HCT116 (cell line): ENCODE measurements at regions not wholly inside any gene's neighbourhood (a gene's known extent, or its start where the extent isn't known, plus 50 kb on each side); places are given as distances from the start of the nearest gene placed in this dataset.

Source experiments
- ATAC-seq: fragments of 200-7000 bp; cut with Tn5 transposase; 2 replicates; pipeline ENCODE4 v1.9.1; 2020; ENCODE audit warnings: mild to moderate bottlenecking, moderate library complexity
- BruUV-seq: library from RNA; stranded (reverse); fragments of 400-500 nt; replicated peaks from 2 replicates; lab custom pipeline; 2021; lab: Mats Ljungman, UMichigan
- CTCF ChIA-PET: fragments of 300-600 bp; sonication (Branson Sonifier 250); formaldehyde crosslinking; loops from one replicate; lab custom pipeline; 2021; ENCODE audit warnings: antibody characterized with exemption; lab: Charles Lee
- POLR2A ChIA-PET: fragments of 300-600, 350-600 bp; sonication (Branson Sonifier 250); formaldehyde crosslinking; loops from one replicate; lab custom pipeline; 2021; ENCODE audit warnings: antibody characterized with exemption; lab: Charles Lee
- RAD21 ChIA-PET, 2 experiments: fragments of 300-600 bp; sonication (Branson Sonifier 250); formaldehyde crosslinking; loops; one replicate each; lab custom pipeline; 2023; ENCODE audit warnings: low total read pairs in 2 of 2; ENCODE audit not compliant: uncharacterized antibody in 2 of 2, unreplicated experiment in 2 of 2, low non-redundant PET in 1 of 2; lab: Charles Lee
- DNase-seq: peaks from one replicate; pipeline ENCODE4 v3.0.0-alpha.2; 2010; ENCODE audit warnings: low read depth, low spot score
- H2AFZ ChIP-seq: fragments of 200-600 bp; shearing (Covaris generic), sonication (generic); 2 replicates; pipeline ENCODE4 v1.6.1; 2017; ENCODE audit warnings: low read depth, mixed run types, mixed read lengths, antibody characterized with exemption, low read length; ENCODE audit not compliant: poor library complexity, severe bottlenecking
- H3K27ac ChIP-seq: 2 replicates; pipeline ENCODE4 v1.5.1; 2012; ENCODE audit warnings: low read depth, low read length
- H3K27me3 ChIP-seq: fragments of 200-600 bp; sonication (generic); 2 replicates; pipeline ENCODE4 v1.6.1; 2016; ENCODE audit warnings: mixed run types, low read length, mixed read lengths; ENCODE audit not compliant: insufficient read depth
- H3K36me3 ChIP-seq, 2 experiments: fragments of 200-500 bp in 1 of 2; fragments of 200-600 bp in 1 of 2; sonication (Bioruptor generic) in 1 of 2; sonication (generic) in 1 of 2; 2 replicates each; pipeline versions ENCODE4 v1.5.1 to v1.6.1; 2014 to 2016; ENCODE audit warnings: low read length in 2 of 2, inconsistent platforms in 1 of 2, mixed read lengths in 1 of 2, mixed run types in 1 of 2; ENCODE audit not compliant: insufficient read depth in 2 of 2, control insufficient read depth in 1 of 2
- H3K4me1 ChIP-seq, 2 experiments: fragments of 200-600 bp in 1 of 2; sonication (generic) in 1 of 2; 2 replicates each; pipeline versions ENCODE4 v1.5.1 to v1.6.1; 2012 to 2017; ENCODE audit warnings: low read length in 2 of 2, inconsistent platforms in 1 of 2, mild to moderate bottlenecking in 1 of 2, mixed read lengths in 1 of 2, mixed run types in 1 of 2, moderate library complexity in 1 of 2; ENCODE audit not compliant: insufficient read depth in 2 of 2, control insufficient read depth in 1 of 2
- H3K4me2 ChIP-seq: fragments of 200-600 bp; sonication (generic); 2 replicates; pipeline ENCODE4 v1.6.1; 2017; ENCODE audit warnings: mixed run types, low read length, mixed read lengths
- H3K4me3 ChIP-seq, 2 experiments: fragments of 200-600 bp in 1 of 2; sonication (generic) in 1 of 2; replicated peaks in 1 of 2; 2 replicates each; pipeline ENCODE4 v1.5.1; 2011 to 2016; ENCODE audit warnings: low read length in 2 of 2, control low read depth in 1 of 2, low read depth in 1 of 2, mild to moderate bottlenecking in 1 of 2, mixed read lengths in 1 of 2, mixed run types in 1 of 2
- H3K79me2 ChIP-seq: fragments of 200-600 bp; sonication (generic); 2 replicates; pipeline ENCODE4 v1.6.1; 2017; ENCODE audit warnings: mild to moderate bottlenecking, mixed run types, low read length, moderate library complexity, mixed read lengths; ENCODE audit not compliant: insufficient read depth
- H3K9ac ChIP-seq: fragments of 200-600 bp; sonication (generic); 2 replicates; pipeline ENCODE4 v1.6.1; 2016; ENCODE audit warnings: low read length, mixed read lengths
- H3K9me2 ChIP-seq: fragments of 200-600 bp; sonication (generic), shearing (Covaris generic); 2 replicates; pipeline ENCODE4 v1.6.1; 2017; ENCODE audit warnings: mixed run types, mild to moderate bottlenecking, moderate library complexity; ENCODE audit not compliant: insufficient read depth
- H3K9me3 ChIP-seq, 2 experiments: fragments of 200-500 bp in 1 of 2; fragments of 200-600 bp in 1 of 2; sonication (Bioruptor generic) in 1 of 2; sonication (generic) in 1 of 2; 2 replicates each; pipeline ENCODE4 v1.6.1; 2014 to 2017; ENCODE audit warnings: low read length in 2 of 2, mixed read lengths in 2 of 2, inconsistent platforms in 1 of 2, low read depth in 1 of 2, mild to moderate bottlenecking in 1 of 2, mixed run types in 1 of 2, moderate library complexity in 1 of 2; ENCODE audit not compliant: control insufficient read depth in 1 of 2, insufficient read depth in 1 of 2
- H4K20me1 ChIP-seq: fragments of 200-600 bp; sonication (generic), shearing (Covaris generic); 2 replicates; pipeline ENCODE4 v1.6.1; 2017; ENCODE audit warnings: mixed run types, mild to moderate bottlenecking, moderate library complexity; ENCODE audit not compliant: insufficient read depth
- ATF3 ChIP-seq: IDR thresholded peaks from 2 replicates; pipeline ENCODE4 v1.6.1; 2012
- CBX3 ChIP-seq: IDR thresholded peaks from 2 replicates; pipeline ENCODE4 v1.6.1; 2012; ENCODE audit warnings: low read depth
- ELF1 ChIP-seq: IDR thresholded peaks from 2 replicates; pipeline ENCODE4 v1.6.1; 2012; ENCODE audit warnings: low read depth, borderline replicate concordance
- EZH2phosphoT487 ChIP-seq: fragments of 200-600 bp; IDR thresholded peaks from 2 replicates; pipeline ENCODE4 v1.6.1; 2018; ENCODE audit warnings: antibody characterized with exemption, borderline replicate concordance
- JUND ChIP-seq: IDR thresholded peaks from 2 replicates; pipeline ENCODE4 v1.6.1; 2012
- POLR2A ChIP-seq: IDR thresholded peaks from 2 replicates; pipeline ENCODE4 v1.7.0; 2011; ENCODE audit warnings: borderline replicate concordance; ENCODE audit not compliant: insufficient read depth, insufficient read length; ENCODE audit errors: extremely low read depth
- POLR2AphosphoS5 ChIP-seq: IDR thresholded peaks from 2 replicates; pipeline ENCODE4 v1.6.1; 2011; ENCODE audit warnings: mild to moderate bottlenecking, low read depth, low read length, moderate library complexity
- RAD21 ChIP-seq: IDR thresholded peaks from 2 replicates; pipeline ENCODE4 v1.6.1; 2012; ENCODE audit warnings: low read depth, mild to moderate bottlenecking
- REST ChIP-seq: IDR thresholded peaks from 2 replicates; pipeline ENCODE4 v1.6.1; 2012; ENCODE audit warnings: low read depth
- SIN3A ChIP-seq: IDR thresholded peaks from 2 replicates; pipeline ENCODE4 v1.6.1; 2012; ENCODE audit warnings: low read depth
- SRF ChIP-seq: IDR thresholded peaks from 2 replicates; pipeline ENCODE4 v1.6.1; 2012; ENCODE audit warnings: low read depth
- TCF7L2 ChIP-seq: IDR thresholded peaks from 2 replicates; pipeline ENCODE4 v1.7.0; 2011; ENCODE audit warnings: borderline replicate concordance, inconsistent platforms; ENCODE audit not compliant: insufficient read depth, insufficient read length; ENCODE audit errors: extremely low read depth
- ZBTB33 ChIP-seq: IDR thresholded peaks from 2 replicates; pipeline ENCODE4 v1.6.1; 2011; ENCODE audit warnings: mild to moderate bottlenecking, low read length, moderate library complexity; ENCODE audit not compliant: insufficient replicate concordance; ENCODE audit errors: extremely low read depth
- intact Hi-C: fragments of 100-400 bp; cut with micrococcal nuclease; formaldehyde crosslinking; loops from 2 replicates; pipeline ENCODE4 v1.10.0; 2022

- no peak overlapping the region for H3K27ac ChIP-seq
- CTCF ChIA-PET = no interaction called here
These were observed 79.5 kb upstream of the PRPS1 start for GRCh38 chrX:107548775-107549174.

GRCh38 chrX:107549504-107549903, 78.8 kb upstream of the PRPS1 start:
- intact Hi-C loops = no loop called here
- DNase-seq = no peak
- Histone ChIP-seq H4K20me1 (no peaks in the 10 kb centered on the region), H3K4me2 (no peak overlapping the region), H3K4me1 (no peaks in the 10 kb centered on the region), H3K9ac (no peak overlapping the region), H3K36me3 (no peaks in the 10 kb centered on the region), H3K4me3 (no peak overlapping the region), H3K79me2 (no peaks in the 10 kb centered on the region), H2AFZ (no peak overlapping the region), H3K9me2 (no peaks in the 10 kb centered on the region), H3K9me3 (no peaks in the 10 kb centered on the region), H3K27me3 (no peaks in the 10 kb centered on the region), H3K27ac (no peak overlapping the region)
- ChIA-PET RAD21 (no interaction called here), CTCF (no interaction called here), POLR2A (no interaction called here)
- no peak for ATAC-seq
- TF ChIP-seq ZBTB33 (no peak), TCF7L2 (no peak), CBX3 (no peak), SRF (no peak), REST (no peak), POLR2A (no peak), ATF3 (no peak), JUND (no peak)
- BruUV-seq = no TSS peak

More at GRCh38 chrX:107548775-107549174, 79.5 kb upstream of the PRPS1 start:
- ChIA-PET POLR2A (no interaction called here), RAD21 (no interaction called here)
- Histone ChIP-seq H3K36me3 (no peaks in the 10 kb centered on the region), H3K9me3 (no peaks in the 10 kb centered on the region), H3K4me1 (no peaks in the 10 kb centered on the region), H3K27me3 (no peaks in the 10 kb centered on the region), H3K4me3 (no peak overlapping the region), H3K9ac (no peak overlapping the region), H3K9me2 (no peaks in the 10 kb centered on the region), H2AFZ (no peak overlapping the region), H3K79me2 (no peaks in the 10 kb centered on the region), H4K20me1 (no peaks in the 10 kb centered on the region), H3K4me2 (no peak overlapping the region)
- ATAC-seq (no peak), DNase-seq (no peak)
- TF ChIP-seq ELF1 (no peak), EZH2phosphoT487 (no peak), POLR2AphosphoS5 (no peak), SIN3A (no peak), RAD21 (no peak)
- intact Hi-C loops = no loop called here
- no TSS peak for BruUV-seq
